ENCODE measurements at regions not wholly inside any gene's neighbourhood (a gene's known extent, or its start where the extent isn't known, plus 50 kb on each side); places are given as distances from the start of the nearest gene placed in this dataset.

DNA sequence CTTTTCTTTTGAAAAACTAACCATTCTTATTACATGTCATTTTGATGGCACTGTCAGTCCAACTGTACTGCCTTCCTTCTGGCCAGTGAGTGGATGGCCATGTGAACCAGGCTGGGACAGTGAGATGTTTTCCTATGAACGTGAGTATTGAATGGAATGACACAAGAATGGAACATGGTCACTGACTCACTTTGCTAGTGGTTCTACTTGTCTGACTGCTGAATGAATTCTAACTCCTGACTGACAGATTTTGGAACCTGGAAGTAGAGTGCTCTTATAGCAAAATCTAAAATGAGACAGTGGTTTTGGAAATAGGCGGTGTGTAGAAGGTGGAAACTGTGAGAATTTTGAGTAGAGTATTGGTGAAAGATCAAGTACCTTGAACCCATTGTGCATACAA is 606.9 kb upstream of the KCNMB2 start:
- TF ChIP-seq CTCF (IDR thresholded peaks at IDR 0.05; ENCODE audit: poor library complexity, severe bottlenecking): no peak
- TF ChIP-seq POLR2AphosphoS5 (IDR thresholded peaks at IDR 0.05): no peak
- no peak for TF ChIP-seq EZH2 (IDR thresholded peaks at IDR 0.05; ENCODE audit: borderline replicate concordance, insufficient read depth, low read length, poor library complexity, severe bottlenecking)
- TF ChIP-seq EP300 (conservative IDR thresholded peaks at IDR 0.05; ENCODE audit: poor library complexity, severe bottlenecking): no peak
- no peak for TF ChIP-seq TAF1 (IDR thresholded peaks at IDR 0.05; ENCODE audit: low read depth)
- no peak for TF ChIP-seq RAD21 (conservative IDR thresholded peaks at IDR 0.05)
- no peak for TF ChIP-seq MXI1 (conservative IDR thresholded peaks at IDR 0.05; ENCODE audit: poor library complexity, severe bottlenecking)
- no peak for TF ChIP-seq SMC3 (conservative IDR thresholded peaks at IDR 0.05; ENCODE audit: poor library complexity)

Measured in neural cell (in vitro differentiated cells).